ENCODE measurements at regions not wholly inside any gene's neighbourhood (a gene's known extent, or its start where the extent isn't known, plus 50 kb on each side); places are given as distances from the start of the nearest gene placed in this dataset.

DNA sequence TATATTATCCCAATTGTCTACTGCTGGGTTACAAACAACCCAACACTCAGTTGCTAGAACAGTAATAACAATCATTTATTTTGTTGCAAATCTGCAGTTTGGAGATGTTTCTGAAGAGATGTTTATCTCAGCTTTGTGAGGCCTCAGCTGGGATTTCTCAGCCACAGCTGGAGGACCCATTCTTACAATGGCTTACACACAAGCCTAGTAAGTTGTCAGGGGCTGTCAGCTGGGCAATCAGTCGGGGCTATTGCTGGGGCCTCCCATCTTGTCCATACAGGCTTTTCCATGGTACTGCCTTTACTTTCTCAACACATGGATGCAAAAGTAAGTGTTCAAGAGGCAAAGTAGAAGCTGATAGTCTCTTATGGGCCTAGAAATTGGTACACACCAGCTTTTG is 491.7 kb upstream of the NXPH2 start:
- TF ChIP-seq, protein P1, sequence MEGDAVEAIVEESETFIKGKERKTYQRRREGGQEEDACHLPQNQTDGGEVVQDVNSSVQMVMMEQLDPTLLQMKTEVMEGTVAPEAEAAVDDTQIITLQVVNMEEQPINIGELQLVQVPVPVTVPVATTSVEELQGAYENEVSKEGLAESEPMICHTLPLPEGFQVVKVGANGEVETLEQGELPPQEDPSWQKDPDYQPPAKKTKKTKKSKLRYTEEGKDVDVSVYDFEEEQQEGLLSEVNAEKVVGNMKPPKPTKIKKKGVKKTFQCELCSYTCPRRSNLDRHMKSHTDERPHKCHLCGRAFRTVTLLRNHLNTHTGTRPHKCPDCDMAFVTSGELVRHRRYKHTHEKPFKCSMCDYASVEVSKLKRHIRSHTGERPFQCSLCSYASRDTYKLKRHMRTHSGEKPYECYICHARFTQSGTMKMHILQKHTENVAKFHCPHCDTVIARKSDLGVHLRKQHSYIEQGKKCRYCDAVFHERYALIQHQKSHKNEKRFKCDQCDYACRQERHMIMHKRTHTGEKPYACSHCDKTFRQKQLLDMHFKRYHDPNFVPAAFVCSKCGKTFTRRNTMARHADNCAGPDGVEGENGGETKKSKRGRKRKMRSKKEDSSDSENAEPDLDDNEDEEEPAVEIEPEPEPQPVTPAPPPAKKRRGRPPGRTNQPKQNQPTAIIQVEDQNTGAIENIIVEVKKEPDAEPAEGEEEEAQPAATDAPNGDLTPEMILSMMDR (optimal IDR thresholded peaks at IDR 0.05 in 1 of 3, IDR thresholded peaks at IDR 0.05 in 1 of 3, conservative IDR thresholded peaks at IDR 0.05 in 1 of 3; ENCODE audit: extremely low read depth in 1 of 3, insufficient read depth in 2 of 3, low read length in 3 of 3) = no peak
- TF ChIP-seq EZH2 (IDR thresholded peaks at IDR 0.05; ENCODE audit: low read length) = no peak
